Testis (tissue), 2 donors: ENCODE measurements at regions not wholly inside any gene's neighbourhood (a gene's known extent, or its start where the extent isn't known, plus 50 kb on each side); places are given as distances from the start of the nearest gene placed in this dataset.

Experiments used
- POLR2A ChIP-seq: fragments of 450-650 bp; IDR thresholded peaks from one replicate; pipeline ENCODE4 v1.6.1; 2017; ENCODE audit warnings: antibody characterized with exemption, mild to moderate bottlenecking, moderate library complexity
- TF ChIP-seq, protein P1 (sequence below), 3 experiments: fragments of 450-650 bp in 2 of 3; fragments of 200-600 bp in 1 of 3; sonication (generic) in 1 of 3; IDR thresholded peaks; one replicate each; pipeline ENCODE4 v1.5.1; 2016 to 2019; ENCODE audit warnings: antibody characterized with exemption in 3 of 3, mild to moderate bottlenecking in 2 of 3, moderate library complexity in 1 of 3

DNA sequence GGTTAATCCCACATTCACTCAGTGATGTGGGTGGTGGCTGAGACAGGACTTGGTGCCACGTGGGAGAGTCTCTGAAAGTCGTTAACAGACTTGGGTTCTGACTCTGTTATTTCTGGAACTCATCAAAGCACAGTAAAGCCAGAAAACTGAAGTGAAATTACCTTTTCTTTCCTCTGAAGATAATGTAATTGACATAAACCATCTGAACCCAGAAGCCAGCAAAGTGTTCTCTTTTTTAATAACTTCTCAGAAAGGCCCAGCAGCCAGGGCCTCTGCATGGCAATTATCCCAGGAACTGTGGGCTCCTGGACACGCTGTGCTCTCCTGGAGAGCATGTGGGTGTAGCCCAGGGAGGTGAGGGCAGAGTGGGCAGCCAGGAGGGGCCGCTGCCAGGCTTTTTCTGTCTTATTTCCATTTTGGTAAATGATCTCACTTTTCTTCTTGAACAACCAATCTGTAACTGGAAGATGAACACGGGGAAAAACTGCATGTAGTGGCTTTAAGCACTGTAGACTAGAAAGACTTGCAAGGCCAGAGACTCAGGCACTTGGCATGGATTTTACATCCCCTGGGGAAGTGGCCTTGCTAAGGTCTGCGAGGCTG lies 444.1 kb upstream of the TMEM132C start:
- TF ChIP-seq POLR2A = no peak
- TF ChIP-seq, protein P1, sequence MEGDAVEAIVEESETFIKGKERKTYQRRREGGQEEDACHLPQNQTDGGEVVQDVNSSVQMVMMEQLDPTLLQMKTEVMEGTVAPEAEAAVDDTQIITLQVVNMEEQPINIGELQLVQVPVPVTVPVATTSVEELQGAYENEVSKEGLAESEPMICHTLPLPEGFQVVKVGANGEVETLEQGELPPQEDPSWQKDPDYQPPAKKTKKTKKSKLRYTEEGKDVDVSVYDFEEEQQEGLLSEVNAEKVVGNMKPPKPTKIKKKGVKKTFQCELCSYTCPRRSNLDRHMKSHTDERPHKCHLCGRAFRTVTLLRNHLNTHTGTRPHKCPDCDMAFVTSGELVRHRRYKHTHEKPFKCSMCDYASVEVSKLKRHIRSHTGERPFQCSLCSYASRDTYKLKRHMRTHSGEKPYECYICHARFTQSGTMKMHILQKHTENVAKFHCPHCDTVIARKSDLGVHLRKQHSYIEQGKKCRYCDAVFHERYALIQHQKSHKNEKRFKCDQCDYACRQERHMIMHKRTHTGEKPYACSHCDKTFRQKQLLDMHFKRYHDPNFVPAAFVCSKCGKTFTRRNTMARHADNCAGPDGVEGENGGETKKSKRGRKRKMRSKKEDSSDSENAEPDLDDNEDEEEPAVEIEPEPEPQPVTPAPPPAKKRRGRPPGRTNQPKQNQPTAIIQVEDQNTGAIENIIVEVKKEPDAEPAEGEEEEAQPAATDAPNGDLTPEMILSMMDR (IDR thresholded peaks at IDR 0.05) = no peak
